ENCODE measurements at regions not wholly inside any gene's neighbourhood (a gene's known extent, or its start where the extent isn't known, plus 50 kb on each side); places are given as distances from the start of the nearest gene placed in this dataset.

- TF ChIP-seq CTCF (IDR thresholded peaks at IDR 0.05) (no peak), POLR2A (IDR thresholded peaks at IDR 0.05) (no peak), EP300 (IDR thresholded peaks at IDR 0.05) (no peak)
Observed at GRCh38 chr18:37956020-37956419, 390.4 kb upstream of the CELF4 start.

Measured in ovary (tissue), 3 donors.